Spleen (tissue), 11 donors: ENCODE measurements at regions not wholly inside any gene's neighbourhood (a gene's known extent, or its start where the extent isn't known, plus 50 kb on each side); places are given as distances from the start of the nearest gene placed in this dataset.

ENCODE experiments used
- DNase-seq: peaks from one replicate; pipeline ENCODE4 v3.0.0-alpha.2; 2020
- H3K27ac ChIP-seq, 8 donors: fragments of 200-600 bp; sonication (generic) in 7 of 8; 1 replicate in 4 of 8; 2 replicates in 4 of 8; pipeline versions ENCODE4 v1.5.0 to v1.8.0; 2016 to 2021; ENCODE audit warnings: inconsistent platforms in 4 of 8, mild to moderate bottlenecking in 4 of 8, moderate library complexity in 1 of 8
- H3K27me3 ChIP-seq, 7 donors: fragments of 200-600 bp; sonication (generic) in 6 of 7; replicated peaks in 1 of 7; 1 replicate in 4 of 7; 2 replicates in 3 of 7; pipeline versions ENCODE4 v1.5.0 to v1.8.0; 2016 to 2021; ENCODE audit warnings: inconsistent platforms in 3 of 7, mild to moderate bottlenecking in 1 of 7
- H3K36me3 ChIP-seq, 6 donors: fragments of 200-600 bp; sonication (generic) in 5 of 6; 1 replicate in 4 of 6; 2 replicates in 2 of 6; pipeline versions ENCODE4 v1.5.0 to v1.8.0; 2016 to 2021; ENCODE audit warnings: inconsistent platforms in 2 of 6
- H3K4me1 ChIP-seq, 6 donors: fragments of 200-600 bp; sonication (generic) in 5 of 6; 1 replicate in 3 of 6; 2 replicates in 3 of 6; pipeline versions ENCODE4 v1.5.0 to v1.8.0; 2016 to 2021; ENCODE audit warnings: inconsistent platforms in 3 of 6
- H3K4me3 ChIP-seq, 8 donors: fragments of 200-600 bp; sonication (generic) in 7 of 8; 1 replicate in 4 of 8; 2 replicates in 4 of 8; pipeline versions ENCODE4 v1.5.0 to v1.8.0; 2016 to 2021; ENCODE audit warnings: inconsistent platforms in 4 of 8, mild to moderate bottlenecking in 4 of 8, moderate library complexity in 2 of 8
- H3K9me3 ChIP-seq, 8 donors: fragments of 200-600 bp; sonication (generic) in 7 of 8; 1 replicate in 4 of 8; 2 replicates in 4 of 8; pipeline versions ENCODE4 v1.5.0 to v1.8.0; 2016 to 2021; ENCODE audit warnings: inconsistent platforms in 4 of 8
- CTCF ChIP-seq, 11 experiments: fragments of 200-600 bp in 7 of 11; fragments of 450-650 bp in 4 of 11; sonication (generic) in 4 of 11; IDR thresholded peaks in 8 of 11; conservative IDR thresholded peaks in 3 of 11; 1 replicate in 7 of 11; 2 replicates in 4 of 11; pipeline versions ENCODE4 v1.4.0 to v1.8.0; 2016 to 2021; ENCODE audit warnings: antibody characterized with exemption in 11 of 11, inconsistent platforms in 4 of 11, mild to moderate bottlenecking in 1 of 11
- POLR2A ChIP-seq, 3 donors: fragments of 450-650 bp; IDR thresholded peaks; one replicate each; pipeline ENCODE4 v1.5.1; 2017; ENCODE audit warnings: antibody characterized with exemption in 3 of 3, mild to moderate bottlenecking in 1 of 3
- POLR2AphosphoS5 ChIP-seq, 3 donors: sonication (generic); formaldehyde crosslinking; IDR thresholded peaks; one replicate each; pipeline ENCODE4 v1.5.1; 2017; ENCODE audit warnings: antibody characterized with exemption in 3 of 3
- WGBS, 5 donors: extraction: QIAGEN DNeasy Blood & Tissue Kit in 3 of 5; methylation state at CpG; one replicate each; pipeline versions ENCODE4 v1.1.5 to v1.1.7; 2013 to 2018; 5-methylcytosine and 5-hydroxymethylcytosine counted together
- intact Hi-C: fragments of 100-400 bp; cut with DNase I; formaldehyde crosslinking; loops from one replicate; pipeline ENCODE4 v1.15.0; 2023; ENCODE audit warnings: low total_unique reads
- donor health status: healthy with polysubstance abuse.
- donor health status: DM: no; HTN: no; CAD: no; lungs with moderate emphysema.
- donor health status: DM: no; HTN: no; CAD: no.
- donor health status: Bipolar disorder and iron deficiency.
- donor health status: healthy.
- donor health status: DM: no; HTN: no; CAD: no.
- donor health status: DM: yes; HTN: yes; CAD: no.

GRCh38 chr7:155209478-155210319 lies 88.0 kb upstream of the INSIG1 start:
- Histone ChIP-seq H3K4me1 (peaks cover 0 to 37% (median 13%) of the 10 kb centered on the region in 6 donors), H3K27me3 (peaks cover 0 to 18% (median 6%) of the 10 kb centered on the region in 7 donors), H3K36me3 (no peaks in the 10 kb centered on the region), H3K27ac (peak overlapping the region in 5 of 8 donors; percentile 28 to 69 (median 56)), H3K9me3 (no peaks in the 10 kb centered on the region), H3K4me3 (no peak overlapping the region)
- 76 to 81% (median 79%) methylated on average over 20 to 21 of the region's 21 CpGs for WGBS, 5 donors
- intact Hi-C loops, result loop anchor here (5.0 kb wide), 2 partner anchors 88 to 282 kb away; partner anchors contain the start of gene INSIG1
- peak; percentile 72 for DNase-seq
- no peak for TF ChIP-seq CTCF (IDR thresholded peaks at IDR 0.05 in 8 of 11, conservative IDR thresholded peaks at IDR 0.05 in 3 of 11)
- no peak for TF ChIP-seq POLR2AphosphoS5 (IDR thresholded peaks at IDR 0.05)
- TF ChIP-seq POLR2A (IDR thresholded peaks at IDR 0.05), result no peak

GRCh38 chr7:155210356-155210755 lies 87.3 kb upstream of the INSIG1 start:
- Histone ChIP-seq H3K9me3 (no peaks in the 10 kb centered on the region), H3K4me3 (no peak overlapping the region), H3K27me3 (peaks cover 0 to 24% (median 6%) of the 10 kb centered on the region in 7 donors), H3K36me3 (no peaks in the 10 kb centered on the region), H3K4me1 (peaks cover 0 to 30% (median 8%) of the 10 kb centered on the region in 6 donors), H3K27ac (no peak overlapping the region)
- TF ChIP-seq POLR2A (IDR thresholded peaks at IDR 0.05) (no peak), POLR2AphosphoS5 (IDR thresholded peaks at IDR 0.05) (no peak), CTCF (IDR thresholded peaks at IDR 0.05 in 8 of 11, conservative IDR thresholded peaks at IDR 0.05 in 3 of 11) (no peak)
- intact Hi-C loops, result no loop called here
- WGBS, 5 donors, result 81 to 87% (median 83%) methylated on average over 5 to 7 of the region's 7 CpGs
- peak; percentile 69 for DNase-seq

- Histone ChIP-seq H3K27ac (no peak overlapping the region), H3K9me3 (no peaks in the 10 kb centered on the region), H3K4me3 (no peak overlapping the region), H3K27me3 (peaks cover 0 to 30% (median 6%) of the 10 kb centered on the region in 7 donors), H3K36me3 (no peaks in the 10 kb centered on the region), H3K4me1 (peaks cover 0 to 25% (median 8%) of the 10 kb centered on the region in 6 donors)
- TF ChIP-seq POLR2AphosphoS5 (IDR thresholded peaks at IDR 0.05) (no peak), CTCF (IDR thresholded peaks at IDR 0.05 in 8 of 11, conservative IDR thresholded peaks at IDR 0.05 in 3 of 11) (no peak), POLR2A (IDR thresholded peaks at IDR 0.05) (no peak)
- peak; percentile 45 for DNase-seq
- intact Hi-C loops, result no loop called here
- 85 to 95% (median 91%) methylated on average over 6 of the region's 6 CpGs for WGBS, 5 donors
Measured at GRCh38 chr7:155211173-155211572, 86.5 kb upstream of the INSIG1 start.

GRCh38 chr7:155211761-155212160 lies 85.9 kb upstream of the INSIG1 start:
- Histone ChIP-seq H3K36me3 (no peaks in the 10 kb centered on the region), H3K4me3 (no peak overlapping the region), H3K4me1 (peaks cover 0 to 19% (median 5%) of the 10 kb centered on the region in 6 donors), H3K27ac (no peak overlapping the region), H3K9me3 (no peaks in the 10 kb centered on the region), H3K27me3 (peaks cover 0 to 30% (median 6%) of the 10 kb centered on the region in 7 donors)
- TF ChIP-seq POLR2AphosphoS5 (IDR thresholded peaks at IDR 0.05) (no peak), CTCF (IDR thresholded peaks at IDR 0.05 in 8 of 11, conservative IDR thresholded peaks at IDR 0.05 in 3 of 11) (no peak), POLR2A (IDR thresholded peaks at IDR 0.05) (no peak)
- intact Hi-C loops, result no loop called here
- DNase-seq, result peak; percentile 71
- 88 to 100% (median 96%) methylated on average over 4 of the region's 4 CpGs for WGBS, 5 donors
